ENCODE measurements at regions not wholly inside any gene's neighbourhood (a gene's known extent, or its start where the extent isn't known, plus 50 kb on each side); places are given as distances from the start of the nearest gene placed in this dataset.

GRCh38 chr4:83920375-83920774 lies 384.5 kb downstream of the GPAT3 start:
- Histone ChIP-seq H3K9ac (ENCODE audit: low read depth, low read length) (no peak overlapping the region), H3K23ac (ENCODE audit: low read depth, low read length) (no peak overlapping the region), H2BK120ac (ENCODE audit: low read depth, low read length) (no peak overlapping the region), H3K9me1 (ENCODE audit: insufficient read depth, low read length) (no peaks in the 10 kb centered on the region), H3K27me3 (ENCODE audit: control insufficient read depth, insufficient read depth, low read length) (no peaks in the 10 kb centered on the region), H3K56ac (ENCODE audit: extremely low read depth, insufficient read depth, low read length) (no peak overlapping the region), H3K4me2 (ENCODE audit: low read depth, low read length) (no peak overlapping the region), H4K20me1 (ENCODE audit: insufficient read depth, low read length) (no peaks in the 10 kb centered on the region), H3K4ac (ENCODE audit: low read depth, low read length) (no peak overlapping the region), H3K9me3 (ENCODE audit: control insufficient read depth, insufficient read depth, low read length) (no peaks in the 10 kb centered on the region), H3K14ac (replicated peaks; ENCODE audit: low read depth, low read length) (no peak overlapping the region), H2BK20ac (ENCODE audit: low read depth, low read length) (no peak overlapping the region), H3K4me3 (ENCODE audit: insufficient read depth, low read depth, low read length) (no peak overlapping the region), H2BK5ac (ENCODE audit: low read depth, low read length, poor library complexity, severe bottlenecking) (no peak overlapping the region), H3K36me3 (ENCODE audit: control insufficient read depth, insufficient read depth, low read length) (no peaks in the 10 kb centered on the region), H3K79me1 (ENCODE audit: low read depth in 1 of 2, low read length in 2 of 2) (no peaks in the 10 kb centered on the region), H2AK5ac (ENCODE audit: low read depth, low read length) (no peak overlapping the region), H4K8ac (ENCODE audit: low read depth in 2 of 2, low read length in 2 of 2) (no peak overlapping the region), H3K4me1 (ENCODE audit: control insufficient read depth, insufficient read depth, low read length) (no peaks in the 10 kb centered on the region), H4K91ac (ENCODE audit: insufficient read depth, low read depth, low read length) (no peak overlapping the region), H2AFZ (replicated peaks; ENCODE audit: low read length, poor library complexity) (no peak overlapping the region), H3K18ac (ENCODE audit: low read depth, low read length) (no peak overlapping the region), H2BK15ac (ENCODE audit: low read depth, low read length) (no peak overlapping the region), H4K5ac (ENCODE audit: low read depth, low read length) (no peak overlapping the region), H3K27ac (ENCODE audit: insufficient read depth, low read length) (no peak overlapping the region), H2AK9ac (replicated peaks; ENCODE audit: low read depth, low read length, poor library complexity) (no peak overlapping the region)
- TF ChIP-seq SMC3 (IDR thresholded peaks at IDR 0.05; ENCODE audit: low read depth, low read length) = no peak
- no peak for TF ChIP-seq CTCF (conservative IDR thresholded peaks at IDR 0.05; ENCODE audit: low read depth, low read length)
- TF ChIP-seq RAD21 (IDR thresholded peaks at IDR 0.05; ENCODE audit: low read length) = no peak
- TF ChIP-seq ELK1 (IDR thresholded peaks at IDR 0.05; ENCODE audit: borderline replicate concordance, low read depth, low read length) = no peak
- no peak for TF ChIP-seq BHLHE40 (IDR thresholded peaks at IDR 0.05; ENCODE audit: low read depth, low read length)
- TF ChIP-seq POLR2A (IDR thresholded peaks at IDR 0.05; ENCODE audit: low read depth, low read length) = no peak
- TF ChIP-seq MXI1 (IDR thresholded peaks at IDR 0.05; ENCODE audit: borderline replicate concordance, low read depth, low read length) = no peak
- no peak for TF ChIP-seq USF2 (IDR thresholded peaks at IDR 0.05; ENCODE audit: low read depth, low read length)
- no peak for TF ChIP-seq NFE2L2 (IDR thresholded peaks at IDR 0.05; ENCODE audit: low read depth, low read length)
- no peak for TF ChIP-seq FOS (IDR thresholded peaks at IDR 0.05; ENCODE audit: low read depth, low read length)
- TF ChIP-seq CEBPB (IDR thresholded peaks at IDR 0.05; ENCODE audit: low read depth, low read length) = no peak
- no peak for TF ChIP-seq MAFK (IDR thresholded peaks at IDR 0.05; ENCODE audit: low read depth, low read length)
- no peak for TF ChIP-seq RCOR1 (IDR thresholded peaks at IDR 0.05; ENCODE audit: insufficient replicate concordance, low read length)
- no peak for TF ChIP-seq RFX5 (IDR thresholded peaks at IDR 0.05; ENCODE audit: low read depth, low read length)
- no peak for TF ChIP-seq CHD1 (IDR thresholded peaks at IDR 0.05; ENCODE audit: low read depth, low read length)
- in situ Hi-C loops (cut with MboI; ENCODE audit: low sequenced_read_pairs) = no loop called here
- POLR2A ChIA-PET (ENCODE audit: unreplicated experiment) = no interaction called here
- intact Hi-C loops (cut with micrococcal nuclease) = no loop called here
- DNase-seq (no peak), ATAC-seq (ENCODE audit: low read depth) (no peak)
- WGBS, 2 experiments (ENCODE audit: extremely low coverage in 2 of 2, insufficient read length in 1 of 2) = no CpG with 5 or more reads among the region's 3 CpGs
- no TSS peak for BruUV-seq (replicated peaks)
- CTCF ChIA-PET = no interaction called here
- dilution Hi-C loops (cut with HindIII; ENCODE audit: low sequenced_read_pairs, unreplicated experiment) = no loop called here

Measured in IMR-90 (cell line).